ENCODE measurements at regions not wholly inside any gene's neighbourhood (a gene's known extent, or its start where the extent isn't known, plus 50 kb on each side); places are given as distances from the start of the nearest gene placed in this dataset.

- H3F3A ChIP-seq (ENCODE audit: low read depth), result no peaks in the 10 kb centered on the region
- H3K4me1 ChIP-seq, result peaks cover 20% of the 10 kb centered on the region
- Mint-ChIP-seq H3K27ac (no peak overlapping the region), H3K36me3 (no peaks in the 10 kb centered on the region), H3K9me3 (no peaks in the 10 kb centered on the region), H3K27me3 (ENCODE audit: insufficient read depth, low read depth) (no peaks in the 10 kb centered on the region), H3K4me1 (peaks cover 9% of the 10 kb centered on the region), H3K4me3 (no peak overlapping the region)
- no peak overlapping the region for H3K9ac ChIP-seq
- H2AFZ ChIP-seq (replicated peaks), result no peak overlapping the region
- no peaks in the 10 kb centered on the region for H4K20me1 ChIP-seq (ENCODE audit: low read depth)
- TF ChIP-seq EZH2phosphoT487 (IDR thresholded peaks at IDR 0.05), result no peak
- TF ChIP-seq EZH2 (IDR thresholded peaks at IDR 0.05), result no peak
- no peak for TF ChIP-seq CTCF (IDR thresholded peaks at IDR 0.05)
- H3K79me2 ChIP-seq (ENCODE audit: low read depth), result no peaks in the 10 kb centered on the region
- DNase-seq (ENCODE audit: low spot score), result no peak
- H3K27ac ChIP-seq, result no peak overlapping the region
- H3K4me3 ChIP-seq, result no peak overlapping the region
- no peaks in the 10 kb centered on the region for H3K9me3 ChIP-seq (ENCODE audit: low read depth)
- no peak overlapping the region for H3K4me2 ChIP-seq
- no peaks in the 10 kb centered on the region for H3K27me3 ChIP-seq
- no peaks in the 10 kb centered on the region for H3K36me3 ChIP-seq
Observed at GRCh38 chr13:53612200-53612599, 583.6 kb downstream of the OLFM4 start.

- Histone ChIP-seq H3K27me3 (no peaks in the 10 kb centered on the region), H3K9ac (no peak overlapping the region), H3K4me3 (no peak overlapping the region), H4K20me1 (ENCODE audit: low read depth) (no peaks in the 10 kb centered on the region), H2AFZ (replicated peaks) (no peak overlapping the region), H3K4me2 (no peak overlapping the region), H3F3A (ENCODE audit: low read depth) (no peaks in the 10 kb centered on the region), H3K4me1 (no peaks in the 10 kb centered on the region), H3K27ac (no peak overlapping the region), H3K79me2 (ENCODE audit: low read depth) (no peaks in the 10 kb centered on the region), H3K36me3 (no peaks in the 10 kb centered on the region), H3K9me3 (ENCODE audit: low read depth) (no peaks in the 10 kb centered on the region)
- DNase-seq (ENCODE audit: low spot score), result no peak
- Mint-ChIP-seq H3K27ac (no peak overlapping the region), H3K27me3 (ENCODE audit: insufficient read depth, low read depth) (no peaks in the 10 kb centered on the region), H3K36me3 (no peaks in the 10 kb centered on the region), H3K4me3 (no peak overlapping the region), H3K9me3 (peaks cover 3% of the 10 kb centered on the region), H3K4me1 (no peaks in the 10 kb centered on the region)
- no peak for TF ChIP-seq CTCF (IDR thresholded peaks at IDR 0.05)
Observed at GRCh38 chr13:53622456-53622855, 593.8 kb downstream of the OLFM4 start.

- Mint-ChIP-seq H3K27ac (no peak overlapping the region), H3K4me3 (no peak overlapping the region), H3K36me3 (no peaks in the 10 kb centered on the region), H3K27me3 (ENCODE audit: insufficient read depth, low read depth) (no peaks in the 10 kb centered on the region), H3K9me3 (peaks cover 3% of the 10 kb centered on the region), H3K4me1 (no peaks in the 10 kb centered on the region)
- no peaks in the 10 kb centered on the region for H3K27me3 ChIP-seq
- TF ChIP-seq EZH2phosphoT487 (IDR thresholded peaks at IDR 0.05) (no peak), EZH2 (IDR thresholded peaks at IDR 0.05) (no peak), CTCF (IDR thresholded peaks at IDR 0.05) (no peak)
- no peaks in the 10 kb centered on the region for H4K20me1 ChIP-seq (ENCODE audit: low read depth)
- H3K36me3 ChIP-seq, result no peaks in the 10 kb centered on the region
- no peak for DNase-seq (ENCODE audit: low spot score)
- H3K79me2 ChIP-seq (ENCODE audit: low read depth), result no peaks in the 10 kb centered on the region
- no peaks in the 10 kb centered on the region for H3F3A ChIP-seq (ENCODE audit: low read depth)
- H3K4me3 ChIP-seq, result no peak overlapping the region
- H3K9ac ChIP-seq, result no peak overlapping the region
- no peaks in the 10 kb centered on the region for H3K9me3 ChIP-seq (ENCODE audit: low read depth)
- H3K27ac ChIP-seq, result no peak overlapping the region
- no peaks in the 10 kb centered on the region for H3K4me1 ChIP-seq
- H3K4me2 ChIP-seq, result no peak overlapping the region
- no peak overlapping the region for H2AFZ ChIP-seq (replicated peaks)
Observed at GRCh38 chr13:53623146-53623545, 594.5 kb downstream of the OLFM4 start.

GRCh38 chr13:53631511-53631910 lies 602.9 kb downstream of the OLFM4 start:
- no peaks in the 10 kb centered on the region for H3K36me3 Mint-ChIP-seq
- no peak for DNase-seq (ENCODE audit: low spot score)
- no peaks in the 10 kb centered on the region for H3K79me2 ChIP-seq (ENCODE audit: low read depth)
- H3K27ac Mint-ChIP-seq, result no peak overlapping the region
- no peaks in the 10 kb centered on the region for H3K9me3 ChIP-seq (ENCODE audit: low read depth)
- H3K27me3 ChIP-seq, result no peaks in the 10 kb centered on the region
- H3K9ac ChIP-seq, result no peak overlapping the region
- TF ChIP-seq EZH2phosphoT487 (IDR thresholded peaks at IDR 0.05) (no peak), EZH2 (IDR thresholded peaks at IDR 0.05) (no peak), CTCF (IDR thresholded peaks at IDR 0.05) (no peak)
- H2AFZ ChIP-seq (replicated peaks), result peak overlapping the region; percentile 76
- H3K4me3 Mint-ChIP-seq, result no peak overlapping the region
- no peaks in the 10 kb centered on the region for H3K4me1 Mint-ChIP-seq
- no peak overlapping the region for H3K4me2 ChIP-seq
- H4K20me1 ChIP-seq (ENCODE audit: low read depth), result no peaks in the 10 kb centered on the region
- H3F3A ChIP-seq (ENCODE audit: low read depth), result no peaks in the 10 kb centered on the region
- H3K27me3 Mint-ChIP-seq (ENCODE audit: insufficient read depth, low read depth), result no peaks in the 10 kb centered on the region
- no peak overlapping the region for H3K4me3 ChIP-seq
- H3K4me1 ChIP-seq, result no peaks in the 10 kb centered on the region
- no peak overlapping the region for H3K27ac ChIP-seq
- H3K9me3 Mint-ChIP-seq, result no peaks in the 10 kb centered on the region
- H3K36me3 ChIP-seq, result no peaks in the 10 kb centered on the region
